GM23338 (cell line): ENCODE measurements at regions not wholly inside any gene's neighbourhood (a gene's known extent, or its start where the extent isn't known, plus 50 kb on each side); places are given as distances from the start of the nearest gene placed in this dataset.
"Not testable (repeated sequence)": the region's sequence is repeated elsewhere in the genome, so short reads cannot be mapped to it uniquely, and the experiment has no call there.

Source experiments
- CREB1 ChIP-seq: fragments of 250-450 bp; sonication (Bioruptor Pico); IDR thresholded peaks from 2 replicates; pipeline ENCODE4 v1.5.0; 2020; ENCODE audit warnings: low read depth, mild to moderate bottlenecking, moderate library complexity
- EZH2 ChIP-seq: fragments of 200-600 bp; sonication (generic); IDR thresholded peaks from one replicate; pipeline ENCODE4 v1.8.0; 2017; ENCODE audit warnings: antibody characterized with exemption, mild to moderate bottlenecking, low read depth; ENCODE audit not compliant: unreplicated experiment
- EZH2phosphoT487 ChIP-seq: fragments of 200-600 bp; sonication (generic); IDR thresholded peaks from one replicate; pipeline ENCODE4 v1.8.1; 2018; ENCODE audit warnings: antibody characterized with exemption; ENCODE audit not compliant: unreplicated experiment
- JUNB ChIP-seq: IDR thresholded peaks from one replicate; pipeline ENCODE4 v1.6.1; 2016; ENCODE audit warnings: antibody characterized with exemption; ENCODE audit not compliant: unreplicated experiment
- NANOG ChIP-seq: IDR thresholded peaks from 2 replicates; pipeline ENCODE4 v1.6.1; 2016; ENCODE audit warnings: antibody characterized with exemption, borderline replicate concordance
- POLR2AphosphoS5 ChIP-seq: IDR thresholded peaks from 2 replicates; pipeline ENCODE4 v1.6.1; 2016; ENCODE audit warnings: antibody characterized with exemption, low read depth
- STAT1 ChIP-seq: IDR thresholded peaks from one replicate; pipeline ENCODE4 v1.6.1; 2016; ENCODE audit warnings: antibody characterized with exemption; ENCODE audit not compliant: unreplicated experiment
- ZNF114 ChIP-seq: fragments of 250-450 bp; sonication (Bioruptor Pico); IDR thresholded peaks from 2 replicates; pipeline ENCODE4 v1.5.0; 2020; ENCODE audit warnings: mild to moderate bottlenecking, moderate library complexity
- ZNF331 ChIP-seq: fragments of 250-450 bp; sonication (Bioruptor Pico); IDR thresholded peaks from 2 replicates; pipeline ENCODE4 v1.5.0; 2020; ENCODE audit warnings: low read depth, mild to moderate bottlenecking, moderate library complexity
- TF ChIP-seq, protein P1 (sequence below), 2 experiments: fragments of 200-600 bp in 1 of 2; sonication (generic) in 1 of 2; conservative IDR thresholded peaks; 2 replicates each; pipeline versions ENCODE4 v1.5.1 to v1.6.1; 2016 to 2017; ENCODE audit warnings: antibody characterized with exemption in 2 of 2, low read depth in 2 of 2, mild to moderate bottlenecking in 2 of 2, moderate library complexity in 1 of 2
- TF ChIP-seq, protein P2 (sequence below): IDR thresholded peaks from one replicate; pipeline ENCODE4 v1.6.1; 2018; ENCODE audit warnings: antibody characterized with exemption; ENCODE audit not compliant: unreplicated experiment
- TF ChIP-seq, protein P3 (sequence below): fragments of 250-450 bp; sonication (Bioruptor Pico); IDR thresholded peaks from 2 replicates; pipeline ENCODE4 v1.5.0; 2020; ENCODE audit warnings: mild to moderate bottlenecking, moderate library complexity

DNA sequence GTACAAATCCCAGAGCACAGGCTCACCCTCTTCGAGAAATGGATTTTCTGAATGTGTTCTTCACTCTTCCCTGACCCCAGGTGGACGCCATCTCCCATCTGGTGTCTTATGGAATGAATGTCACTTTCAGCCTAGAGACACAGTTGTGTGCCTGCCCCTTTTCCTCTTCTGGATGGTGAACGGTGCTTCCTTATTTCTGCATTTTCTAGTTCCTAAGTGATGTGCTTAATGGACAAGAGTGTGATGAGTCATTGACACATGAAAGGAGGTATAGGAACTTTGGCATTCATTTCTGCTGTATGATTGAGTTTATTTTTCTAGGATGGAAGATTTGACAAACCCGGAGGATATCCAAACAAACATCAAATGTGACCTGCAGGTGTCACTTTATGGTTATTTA, 114.9 kb upstream of the PTPN20 start:
- TF ChIP-seq, protein P1, sequence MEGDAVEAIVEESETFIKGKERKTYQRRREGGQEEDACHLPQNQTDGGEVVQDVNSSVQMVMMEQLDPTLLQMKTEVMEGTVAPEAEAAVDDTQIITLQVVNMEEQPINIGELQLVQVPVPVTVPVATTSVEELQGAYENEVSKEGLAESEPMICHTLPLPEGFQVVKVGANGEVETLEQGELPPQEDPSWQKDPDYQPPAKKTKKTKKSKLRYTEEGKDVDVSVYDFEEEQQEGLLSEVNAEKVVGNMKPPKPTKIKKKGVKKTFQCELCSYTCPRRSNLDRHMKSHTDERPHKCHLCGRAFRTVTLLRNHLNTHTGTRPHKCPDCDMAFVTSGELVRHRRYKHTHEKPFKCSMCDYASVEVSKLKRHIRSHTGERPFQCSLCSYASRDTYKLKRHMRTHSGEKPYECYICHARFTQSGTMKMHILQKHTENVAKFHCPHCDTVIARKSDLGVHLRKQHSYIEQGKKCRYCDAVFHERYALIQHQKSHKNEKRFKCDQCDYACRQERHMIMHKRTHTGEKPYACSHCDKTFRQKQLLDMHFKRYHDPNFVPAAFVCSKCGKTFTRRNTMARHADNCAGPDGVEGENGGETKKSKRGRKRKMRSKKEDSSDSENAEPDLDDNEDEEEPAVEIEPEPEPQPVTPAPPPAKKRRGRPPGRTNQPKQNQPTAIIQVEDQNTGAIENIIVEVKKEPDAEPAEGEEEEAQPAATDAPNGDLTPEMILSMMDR (conservative IDR thresholded peaks at IDR 0.05; ENCODE audit: low read depth in 2 of 2): not testable (repeated sequence)
- TF ChIP-seq STAT1; JUNB; ZNF331 (CRISPR knock-in tag); EZH2; EZH2phosphoT487; POLR2AphosphoS5; CREB1 (CRISPR knock-in tag); ZNF114 (CRISPR knock-in tag); NANOG: not testable (repeated sequence)
- TF ChIP-seq, protein P2, sequence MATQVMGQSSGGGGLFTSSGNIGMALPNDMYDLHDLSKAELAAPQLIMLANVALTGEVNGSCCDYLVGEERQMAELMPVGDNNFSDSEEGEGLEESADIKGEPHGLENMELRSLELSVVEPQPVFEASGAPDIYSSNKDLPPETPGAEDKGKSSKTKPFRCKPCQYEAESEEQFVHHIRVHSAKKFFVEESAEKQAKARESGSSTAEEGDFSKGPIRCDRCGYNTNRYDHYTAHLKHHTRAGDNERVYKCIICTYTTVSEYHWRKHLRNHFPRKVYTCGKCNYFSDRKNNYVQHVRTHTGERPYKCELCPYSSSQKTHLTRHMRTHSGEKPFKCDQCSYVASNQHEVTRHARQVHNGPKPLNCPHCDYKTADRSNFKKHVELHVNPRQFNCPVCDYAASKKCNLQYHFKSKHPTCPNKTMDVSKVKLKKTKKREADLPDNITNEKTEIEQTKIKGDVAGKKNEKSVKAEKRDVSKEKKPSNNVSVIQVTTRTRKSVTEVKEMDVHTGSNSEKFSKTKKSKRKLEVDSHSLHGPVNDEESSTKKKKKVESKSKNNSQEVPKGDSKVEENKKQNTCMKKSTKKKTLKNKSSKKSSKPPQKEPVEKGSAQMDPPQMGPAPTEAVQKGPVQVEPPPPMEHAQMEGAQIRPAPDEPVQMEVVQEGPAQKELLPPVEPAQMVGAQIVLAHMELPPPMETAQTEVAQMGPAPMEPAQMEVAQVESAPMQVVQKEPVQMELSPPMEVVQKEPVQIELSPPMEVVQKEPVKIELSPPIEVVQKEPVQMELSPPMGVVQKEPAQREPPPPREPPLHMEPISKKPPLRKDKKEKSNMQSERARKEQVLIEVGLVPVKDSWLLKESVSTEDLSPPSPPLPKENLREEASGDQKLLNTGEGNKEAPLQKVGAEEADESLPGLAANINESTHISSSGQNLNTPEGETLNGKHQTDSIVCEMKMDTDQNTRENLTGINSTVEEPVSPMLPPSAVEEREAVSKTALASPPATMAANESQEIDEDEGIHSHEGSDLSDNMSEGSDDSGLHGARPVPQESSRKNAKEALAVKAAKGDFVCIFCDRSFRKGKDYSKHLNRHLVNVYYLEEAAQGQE: not testable (repeated sequence)
- TF ChIP-seq, protein P3, sequence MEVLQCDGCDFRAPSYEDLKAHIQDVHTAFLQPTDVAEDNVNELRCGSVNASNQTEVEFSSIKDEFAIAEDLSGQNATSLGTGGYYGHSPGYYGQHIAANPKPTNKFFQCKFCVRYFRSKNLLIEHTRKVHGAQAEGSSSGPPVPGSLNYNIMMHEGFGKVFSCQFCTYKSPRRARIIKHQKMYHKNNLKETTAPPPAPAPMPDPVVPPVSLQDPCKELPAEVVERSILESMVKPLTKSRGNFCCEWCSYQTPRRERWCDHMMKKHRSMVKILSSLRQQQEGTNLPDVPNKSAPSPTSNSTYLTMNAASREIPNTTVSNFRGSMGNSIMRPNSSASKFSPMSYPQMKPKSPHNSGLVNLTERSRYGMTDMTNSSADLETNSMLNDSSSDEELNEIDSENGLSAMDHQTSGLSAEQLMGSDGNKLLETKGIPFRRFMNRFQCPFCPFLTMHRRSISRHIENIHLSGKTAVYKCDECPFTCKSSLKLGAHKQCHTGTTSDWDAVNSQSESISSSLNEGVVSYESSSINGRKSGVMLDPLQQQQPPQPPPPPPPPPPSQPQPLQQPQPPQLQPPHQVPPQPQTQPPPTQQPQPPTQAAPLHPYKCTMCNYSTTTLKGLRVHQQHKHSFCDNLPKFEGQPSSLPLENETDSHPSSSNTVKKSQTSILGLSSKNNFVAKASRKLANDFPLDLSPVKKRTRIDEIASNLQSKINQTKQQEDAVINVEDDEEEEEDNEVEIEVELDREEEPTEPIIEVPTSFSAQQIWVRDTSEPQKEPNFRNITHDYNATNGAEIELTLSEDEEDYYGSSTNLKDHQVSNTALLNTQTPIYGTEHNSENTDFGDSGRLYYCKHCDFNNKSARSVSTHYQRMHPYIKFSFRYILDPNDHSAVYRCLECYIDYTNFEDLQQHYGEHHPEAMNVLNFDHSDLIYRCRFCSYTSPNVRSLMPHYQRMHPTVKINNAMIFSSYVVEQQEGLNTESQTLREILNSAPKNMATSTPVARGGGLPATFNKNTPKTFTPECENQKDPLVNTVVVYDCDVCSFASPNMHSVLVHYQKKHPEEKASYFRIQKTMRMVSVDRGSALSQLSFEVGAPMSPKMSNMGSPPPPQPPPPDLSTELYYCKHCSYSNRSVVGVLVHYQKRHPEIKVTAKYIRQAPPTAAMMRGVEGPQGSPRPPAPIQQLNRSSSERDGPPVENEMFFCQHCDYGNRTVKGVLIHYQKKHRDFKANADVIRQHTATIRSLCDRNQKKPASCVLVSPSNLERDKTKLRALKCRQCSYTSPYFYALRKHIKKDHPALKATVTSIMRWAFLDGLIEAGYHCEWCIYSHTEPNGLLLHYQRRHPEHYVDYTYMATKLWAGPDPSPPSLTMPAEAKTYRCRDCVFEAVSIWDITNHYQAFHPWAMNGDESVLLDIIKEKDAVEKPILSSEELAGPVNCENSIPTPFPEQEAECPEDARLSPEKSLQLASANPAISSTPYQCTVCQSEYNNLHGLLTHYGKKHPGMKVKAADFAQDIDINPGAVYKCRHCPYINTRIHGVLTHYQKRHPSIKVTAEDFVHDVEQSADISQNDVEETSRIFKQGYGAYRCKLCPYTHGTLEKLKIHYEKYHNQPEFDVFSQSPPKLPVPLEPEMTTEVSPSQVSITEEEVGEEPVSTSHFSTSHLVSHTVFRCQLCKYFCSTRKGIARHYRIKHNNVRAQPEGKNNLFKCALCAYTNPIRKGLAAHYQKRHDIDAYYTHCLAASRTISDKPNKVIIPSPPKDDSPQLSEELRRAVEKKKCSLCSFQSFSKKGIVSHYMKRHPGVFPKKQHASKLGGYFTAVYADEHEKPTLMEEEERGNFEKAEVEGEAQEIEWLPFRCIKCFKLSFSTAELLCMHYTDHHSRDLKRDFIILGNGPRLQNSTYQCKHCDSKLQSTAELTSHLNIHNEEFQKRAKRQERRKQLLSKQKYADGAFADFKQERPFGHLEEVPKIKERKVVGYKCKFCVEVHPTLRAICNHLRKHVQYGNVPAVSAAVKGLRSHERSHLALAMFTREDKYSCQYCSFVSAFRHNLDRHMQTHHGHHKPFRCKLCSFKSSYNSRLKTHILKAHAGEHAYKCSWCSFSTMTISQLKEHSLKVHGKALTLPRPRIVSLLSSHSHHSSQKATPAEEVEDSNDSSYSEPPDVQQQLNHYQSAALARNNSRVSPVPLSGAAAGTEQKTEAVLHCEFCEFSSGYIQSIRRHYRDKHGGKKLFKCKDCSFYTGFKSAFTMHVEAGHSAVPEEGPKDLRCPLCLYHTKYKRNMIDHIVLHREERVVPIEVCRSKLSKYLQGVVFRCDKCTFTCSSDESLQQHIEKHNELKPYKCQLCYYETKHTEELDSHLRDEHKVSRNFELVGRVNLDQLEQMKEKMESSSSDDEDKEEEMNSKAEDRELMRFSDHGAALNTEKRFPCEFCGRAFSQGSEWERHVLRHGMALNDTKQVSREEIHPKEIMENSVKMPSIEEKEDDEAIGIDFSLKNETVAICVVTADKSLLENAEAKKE (CRISPR knock-in tag): not testable (repeated sequence)
